ENCODE measurements at regions not wholly inside any gene's neighbourhood (a gene's known extent, or its start where the extent isn't known, plus 50 kb on each side); places are given as distances from the start of the nearest gene placed in this dataset.

GRCh38 chr20:60570481-60571277 lies 612.5 kb downstream of the CDH26 start:
- Histone ChIP-seq H3K9me3 (no peaks in the 10 kb centered on the region), H3K27ac (no peak overlapping the region), H3K4me3 (no peak overlapping the region), H3K27me3 (no peaks in the 10 kb centered on the region), H3K36me3 (no peaks in the 10 kb centered on the region), H3K4me1 (ENCODE audit: insufficient read depth) (no peaks in the 10 kb centered on the region)
- WGBS, 3 donors, result 80 to 81% (median 80%) methylated on average over 11 of the region's 11 CpGs
- TF ChIP-seq POLR2A (IDR thresholded peaks at IDR 0.05) (no peak), CTCF (IDR thresholded peaks at IDR 0.05) (no peak), EP300 (IDR thresholded peaks at IDR 0.05) (no peak)
- intact Hi-C loops (cut with DNase I), result no loop called here
- DNase-seq, result no peak

GRCh38 chr20:60573003-60573680 lies 614.9 kb downstream of the CDH26 start:
- H3K9me3 ChIP-seq, result no peaks in the 10 kb centered on the region
- H3K36me3 ChIP-seq, result no peaks in the 10 kb centered on the region
- intact Hi-C loops (cut with DNase I), result no loop called here
- H3K27me3 ChIP-seq, result no peaks in the 10 kb centered on the region
- DNase-seq, result no peak
- H3K4me3 ChIP-seq, result no peak overlapping the region
- no peaks in the 10 kb centered on the region for H3K4me1 ChIP-seq (ENCODE audit: insufficient read depth)
- whole genome bisulfite sequencing, 3 donors, result 18 to 33% (median 27%) methylated on average over 4 of the region's 4 CpGs
- no peak for TF ChIP-seq POLR2A (IDR thresholded peaks at IDR 0.05)
- no peak for TF ChIP-seq CTCF (IDR thresholded peaks at IDR 0.05)
- no peak for TF ChIP-seq EP300 (IDR thresholded peaks at IDR 0.05)
- no peak overlapping the region for H3K27ac ChIP-seq

GRCh38 chr20:60576236-60576635 lies 618.0 kb downstream of the CDH26 start:
- H3K27ac ChIP-seq, result no peak overlapping the region
- TF ChIP-seq POLR2A (IDR thresholded peaks at IDR 0.05) (no peak), CTCF (IDR thresholded peaks at IDR 0.05) (no peak), EP300 (IDR thresholded peaks at IDR 0.05) (no peak)
- H3K4me3 ChIP-seq, result no peak overlapping the region
- 89 to 91% (median 89%) methylated on average over 2 of the region's 2 CpGs for WGBS, 3 donors
- no peaks in the 10 kb centered on the region for H3K27me3 ChIP-seq
- no peak for DNase-seq
- intact Hi-C loops (cut with DNase I), result no loop called here
- H3K36me3 ChIP-seq, result no peaks in the 10 kb centered on the region
- H3K9me3 ChIP-seq, result no peaks in the 10 kb centered on the region
- no peaks in the 10 kb centered on the region for H3K4me1 ChIP-seq (ENCODE audit: insufficient read depth)

GRCh38 chr20:60579941-60580515 lies 621.8 kb downstream of the CDH26 start:
- Histone ChIP-seq H3K9me3 (no peaks in the 10 kb centered on the region), H3K27ac (no peak overlapping the region), H3K4me1 (ENCODE audit: insufficient read depth) (no peaks in the 10 kb centered on the region), H3K27me3 (no peaks in the 10 kb centered on the region), H3K4me3 (no peak overlapping the region), H3K36me3 (no peaks in the 10 kb centered on the region)
- TF ChIP-seq CTCF (IDR thresholded peaks at IDR 0.05) (no peak), EP300 (IDR thresholded peaks at IDR 0.05) (no peak), POLR2A (IDR thresholded peaks at IDR 0.05) (no peak)
- no peak for DNase-seq
- WGBS, 3 donors, result 77 to 88% (median 85%) methylated on average over 4 of the region's 4 CpGs
- intact Hi-C loops (cut with DNase I), result no loop called here
